Subcutaneous abdominal adipose tissue (tissue), 5 donors: ENCODE measurements at regions not wholly inside any gene's neighbourhood (a gene's known extent, or its start where the extent isn't known, plus 50 kb on each side); places are given as distances from the start of the nearest gene placed in this dataset.
"Not testable (repeated sequence)": the region's sequence is repeated elsewhere in the genome, so short reads cannot be mapped to it uniquely, and the experiment has no call there.

Experiments used
- H3K27ac ChIP-seq: one replicate; pipeline ENCODE4 v1.7.0; 2013; ENCODE audit warnings: low read depth, mild to moderate bottlenecking, inconsistent platforms, low read length, moderate library complexity
- H3K27me3 ChIP-seq, 5 donors: one replicate each; pipeline ENCODE4 v1.7.0; 2013; ENCODE audit warnings: low read length in 5 of 5, inconsistent platforms in 1 of 5; ENCODE audit not compliant: control insufficient read depth in 5 of 5, insufficient read depth in 4 of 5
- H3K36me3 ChIP-seq, 5 donors: one replicate each; pipeline ENCODE4 v1.7.0; 2013; ENCODE audit warnings: low read length in 5 of 5; ENCODE audit not compliant: control insufficient read depth in 5 of 5, insufficient read depth in 5 of 5
- H3K4me1 ChIP-seq, 5 donors: one replicate each; pipeline ENCODE4 v1.7.0; 2013; ENCODE audit warnings: low read length in 5 of 5, mild to moderate bottlenecking in 3 of 5, moderate library complexity in 1 of 5; ENCODE audit not compliant: control insufficient read depth in 5 of 5, insufficient read depth in 5 of 5
- H3K4me3 ChIP-seq, 5 donors: one replicate each; pipeline ENCODE4 v1.7.0; 2013; ENCODE audit warnings: low read length in 5 of 5, low read depth in 1 of 5
- H3K9ac ChIP-seq, 5 donors: one replicate each; pipeline ENCODE4 v1.7.0; 2013; ENCODE audit warnings: low read length in 5 of 5, mild to moderate bottlenecking in 4 of 5, moderate library complexity in 3 of 5
- H3K9me3 ChIP-seq, 5 donors: one replicate each; pipeline ENCODE4 v1.7.0; 2013; ENCODE audit warnings: low read length in 5 of 5; ENCODE audit not compliant: control insufficient read depth in 5 of 5
- donor health status: healthy.
- donor health status: healthy.
- donor health status: healthy.
- donor health status: healthy.
- donor health status: healthy.

DNA sequence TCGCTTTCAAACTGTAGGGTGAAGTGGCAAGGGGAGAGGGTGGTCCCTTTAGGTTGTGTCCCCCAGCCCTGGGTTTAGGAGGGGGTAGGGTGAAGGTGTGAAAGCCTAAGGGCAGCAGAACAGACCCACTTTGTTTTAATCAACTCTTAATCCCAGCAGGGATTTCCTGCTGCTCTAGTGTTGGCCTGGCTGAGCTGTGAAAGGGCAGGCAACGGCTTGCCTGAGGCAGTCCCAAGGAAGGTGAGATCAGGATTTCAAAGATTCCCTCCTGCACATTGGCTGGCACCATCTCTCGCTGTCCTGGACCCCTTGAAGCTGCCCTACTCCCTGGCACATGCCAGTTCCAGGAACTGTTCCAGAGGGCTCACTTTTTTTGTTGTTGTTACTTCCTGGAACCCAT, 221.3 kb downstream of the INSC start:
- Histone ChIP-seq H3K9me3 (peaks cover 2 to 9% (median 4%) of the 10 kb centered on the region in 5 donors), H3K4me3 (no peak overlapping the region), H3K27ac (no peak overlapping the region), H3K27me3 (peaks cover 0 to 2% (median 0%) of the 10 kb centered on the region in 5 donors), H3K4me1 (no peaks in the 10 kb centered on the region), H3K36me3 (no peaks in the 10 kb centered on the region), H3K9ac (no peak overlapping the region)

DNA sequence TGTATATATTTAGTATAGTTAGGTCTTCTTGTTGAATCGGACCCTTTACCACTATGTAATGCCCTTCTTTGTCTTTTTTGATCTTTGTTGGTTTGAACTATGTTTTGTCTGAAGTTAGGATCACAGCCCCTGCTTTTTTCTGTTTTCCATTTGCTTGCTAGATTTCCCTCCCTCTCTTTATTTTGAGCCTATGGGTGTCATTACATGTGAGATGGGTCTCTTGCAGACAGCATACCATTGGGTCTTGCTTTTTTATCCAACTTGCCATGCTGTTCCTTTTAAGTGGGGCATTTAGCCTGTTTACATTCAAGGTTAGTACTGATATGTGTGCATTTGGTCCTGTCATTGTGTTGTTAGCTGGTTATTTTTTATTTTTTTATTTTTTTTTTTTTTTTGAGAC, 224.6 kb downstream of the INSC start:
- no peak overlapping the region for H3K27ac ChIP-seq
- H3K9me3 ChIP-seq = peaks cover 2 to 9% (median 4%) of the 10 kb centered on the region in 5 donors
- peaks cover 0 to 2% (median 0%) of the 10 kb centered on the region in 5 donors for H3K27me3 ChIP-seq
- no peaks in the 10 kb centered on the region for H3K4me1 ChIP-seq
- no peak overlapping the region for H3K9ac ChIP-seq
- no peaks in the 10 kb centered on the region for H3K36me3 ChIP-seq
- no peak overlapping the region for H3K4me3 ChIP-seq

DNA sequence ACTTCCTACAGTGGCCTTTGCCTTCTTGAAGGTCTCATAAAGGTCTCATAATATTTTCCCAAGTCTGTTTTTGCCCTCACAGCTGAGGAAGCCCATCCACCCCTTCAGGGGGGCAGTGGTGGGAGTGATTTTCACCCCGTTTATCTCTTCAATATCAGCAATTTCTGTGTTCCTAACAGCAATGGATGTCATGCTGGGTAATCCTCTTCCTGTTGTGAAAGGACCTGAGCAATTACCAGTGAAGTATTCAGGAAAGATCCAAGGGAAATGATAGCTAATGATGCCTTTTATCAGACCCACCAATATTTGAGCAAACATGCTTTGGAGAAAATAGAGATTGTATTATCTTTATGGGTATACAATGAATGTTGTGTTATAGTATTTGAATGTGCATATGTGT, 226.9 kb downstream of the INSC start:
- no peak overlapping the region for H3K27ac ChIP-seq
- H3K36me3 ChIP-seq = no peaks in the 10 kb centered on the region
- peaks cover 2 to 9% (median 4%) of the 10 kb centered on the region in 5 donors for H3K9me3 ChIP-seq
- no peak overlapping the region for H3K9ac ChIP-seq
- no peak overlapping the region for H3K4me3 ChIP-seq
- H3K27me3 ChIP-seq = no peaks in the 10 kb centered on the region
- H3K4me1 ChIP-seq = no peaks in the 10 kb centered on the region

DNA sequence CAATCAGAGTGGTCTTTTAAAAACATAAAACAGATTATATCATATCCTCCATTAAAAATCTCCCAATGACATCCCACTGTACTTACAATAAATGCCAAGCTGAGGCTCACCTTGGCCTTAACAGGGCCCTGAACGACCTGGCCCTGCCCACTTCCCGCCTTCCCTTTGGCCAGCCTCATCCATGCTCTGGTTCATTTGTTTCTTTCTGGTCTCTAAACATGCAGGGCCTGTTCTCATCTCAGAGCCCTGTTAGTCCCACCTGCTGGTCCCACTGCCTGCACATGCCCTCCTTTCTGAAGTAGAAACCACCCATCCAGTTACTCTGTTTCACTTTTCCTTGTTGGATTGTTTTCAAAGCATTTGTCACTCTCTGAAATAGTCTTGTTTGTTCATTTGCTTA, 227.4 kb downstream of the INSC start:
- Histone ChIP-seq H3K27me3 (no peaks in the 10 kb centered on the region), H3K4me3 (no peak overlapping the region), H3K36me3 (no peaks in the 10 kb centered on the region), H3K9ac (no peak overlapping the region), H3K27ac (no peak overlapping the region), H3K9me3 (peaks cover 2 to 9% (median 4%) of the 10 kb centered on the region in 5 donors), H3K4me1 (no peaks in the 10 kb centered on the region)

DNA sequence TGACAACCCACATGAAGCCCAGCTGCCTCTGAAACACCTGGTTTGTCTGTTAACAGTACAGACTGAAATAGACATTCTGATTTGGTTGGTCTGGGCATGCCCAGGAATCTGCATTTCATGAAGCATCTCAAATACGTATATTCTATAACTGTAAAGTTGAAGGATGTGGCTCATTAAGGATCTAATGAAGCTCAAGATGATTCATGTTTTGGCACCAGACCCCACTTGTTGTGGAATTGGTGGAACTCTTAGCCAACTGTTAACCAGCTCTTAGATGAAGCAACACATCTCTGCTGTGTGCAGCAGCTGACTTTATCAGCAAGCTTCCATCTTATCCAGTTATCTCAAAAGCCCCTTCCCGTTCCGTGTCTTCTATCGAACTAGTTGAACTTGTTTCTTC, 232.2 kb downstream of the INSC start:
- H3K27me3 ChIP-seq = no peaks in the 10 kb centered on the region
- H3K9me3 ChIP-seq = no peaks in the 10 kb centered on the region
- H3K4me3 ChIP-seq = no peak overlapping the region
- H3K9ac ChIP-seq = no peak overlapping the region
- H3K36me3 ChIP-seq = no peaks in the 10 kb centered on the region
- H3K4me1 ChIP-seq = no peaks in the 10 kb centered on the region
- H3K27ac ChIP-seq = no peak overlapping the region

DNA sequence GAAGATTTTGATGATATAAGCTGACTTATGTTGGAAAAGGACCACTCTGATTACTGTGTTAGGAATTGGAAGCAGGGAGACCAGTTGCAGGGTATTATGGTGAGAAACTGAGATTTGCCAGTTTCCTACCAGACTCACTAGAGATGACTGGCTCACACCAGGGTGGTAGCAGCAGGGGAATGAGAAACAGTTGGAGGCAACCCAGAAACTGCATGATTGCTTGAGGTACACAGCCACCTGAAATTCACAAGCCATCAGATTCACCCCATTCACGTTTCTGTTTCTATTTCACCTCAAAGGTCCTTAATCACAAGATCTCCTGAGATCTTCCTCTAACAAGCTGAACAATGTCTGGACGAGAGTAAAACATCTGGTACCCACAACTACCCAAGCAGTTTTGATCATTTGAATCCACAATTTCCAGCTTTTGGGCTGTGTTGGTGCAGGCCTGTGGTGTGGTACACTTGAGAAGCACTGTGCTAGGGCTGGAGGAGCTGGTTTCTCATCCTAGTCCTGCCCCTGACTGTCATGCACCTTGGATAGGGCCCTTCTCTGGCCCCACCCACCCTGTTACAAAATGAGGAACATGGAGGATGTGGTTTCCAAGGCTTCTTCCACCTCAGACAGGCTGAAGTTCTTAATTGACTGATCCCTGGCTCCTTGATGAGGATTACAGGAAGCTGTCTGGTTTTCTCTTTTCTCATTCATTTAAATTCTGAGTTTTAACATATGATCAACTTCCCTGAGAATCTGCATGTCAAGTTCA, 233.4 kb downstream of the INSC start:
- no peak overlapping the region for H3K27ac ChIP-seq
- H3K4me3 ChIP-seq = no peak overlapping the region
- H3K9ac ChIP-seq = no peak overlapping the region
- no peaks in the 10 kb centered on the region for H3K36me3 ChIP-seq
- H3K9me3 ChIP-seq = no peaks in the 10 kb centered on the region
- H3K4me1 ChIP-seq = no peaks in the 10 kb centered on the region
- no peaks in the 10 kb centered on the region for H3K27me3 ChIP-seq

DNA sequence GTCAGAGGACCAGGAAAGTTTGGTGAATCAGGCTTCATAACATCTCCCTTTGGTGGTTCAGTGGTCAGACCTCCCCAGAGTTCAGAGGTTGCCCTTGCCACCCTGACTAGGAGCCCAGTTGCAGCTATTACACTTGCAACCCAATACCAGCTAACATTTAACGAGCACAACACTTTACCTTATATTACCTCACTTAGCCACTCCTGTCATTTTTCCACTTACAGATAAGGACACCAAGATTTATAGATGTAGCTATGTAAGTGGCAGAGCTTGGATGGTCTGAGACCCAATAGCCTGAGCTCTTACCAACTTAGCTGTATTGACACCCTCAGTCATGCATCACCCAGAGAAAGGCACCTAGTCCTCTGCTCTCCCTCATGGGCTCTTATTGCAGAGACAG, 234.7 kb downstream of the INSC start:
- H3K36me3 ChIP-seq = no peaks in the 10 kb centered on the region
- H3K27ac ChIP-seq = no peak overlapping the region

DNA sequence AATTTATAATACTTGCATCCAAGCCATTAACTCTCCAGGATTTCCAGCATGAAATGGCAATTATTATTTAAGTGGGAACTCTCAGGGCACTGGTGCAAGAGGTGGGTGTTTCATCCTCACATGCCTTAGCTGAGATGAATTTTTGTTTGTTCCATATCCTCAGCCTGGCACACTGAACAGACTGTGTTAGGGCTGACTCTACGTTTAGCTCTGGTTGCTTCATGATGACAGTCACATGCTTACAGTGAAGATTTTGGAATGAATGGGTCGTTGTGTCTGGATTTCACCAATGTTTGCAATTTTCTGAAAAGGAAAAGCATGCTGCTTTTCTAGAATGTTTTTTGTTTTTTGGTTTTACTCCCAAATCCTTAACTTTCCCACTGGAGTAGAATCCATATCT, 246.6 kb downstream of the INSC start:
- H3K4me1 ChIP-seq = no peaks in the 10 kb centered on the region

More for the DNA sequence above, 234.7 kb downstream of the INSC start:
- Histone ChIP-seq H3K4me3 (no peak overlapping the region), H3K9ac (no peak overlapping the region), H3K4me1 (no peaks in the 10 kb centered on the region), H3K9me3 (no peaks in the 10 kb centered on the region), H3K27me3 (no peaks in the 10 kb centered on the region)

DNA sequence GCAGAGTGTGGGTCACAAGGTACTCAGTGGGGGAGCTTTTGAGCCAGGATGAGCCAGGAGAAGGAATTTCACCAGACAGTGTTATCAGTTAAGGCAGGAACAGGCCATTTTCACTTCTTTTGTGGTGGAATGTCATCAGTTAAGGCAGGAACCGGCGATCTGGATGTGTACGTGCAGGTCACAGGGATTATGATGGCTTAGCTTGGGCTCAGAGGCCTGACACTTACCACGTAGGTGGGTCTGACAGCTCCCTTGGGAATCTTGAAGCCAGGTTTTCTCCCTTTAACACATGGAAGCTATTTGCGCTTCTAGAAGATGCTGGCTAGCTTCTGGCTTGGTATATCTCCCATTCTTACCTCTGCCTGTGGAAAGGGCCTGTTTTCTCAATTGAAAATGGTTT, 250.6 kb downstream of the INSC start:
- H3K9me3 ChIP-seq, H3K27ac ChIP-seq, H3K4me3 ChIP-seq, H3K4me1 ChIP-seq, H3K36me3 ChIP-seq, H3K9ac ChIP-seq, H3K27me3 ChIP-seq: not testable (repeated sequence)

More for the DNA sequence above, 246.6 kb downstream of the INSC start:
- H3K27ac ChIP-seq = no peak overlapping the region
- H3K4me3 ChIP-seq = no peak overlapping the region
- no peak overlapping the region for H3K9ac ChIP-seq
- no peaks in the 10 kb centered on the region for H3K9me3 ChIP-seq
- H3K36me3 ChIP-seq = no peaks in the 10 kb centered on the region
- no peaks in the 10 kb centered on the region for H3K27me3 ChIP-seq

DNA sequence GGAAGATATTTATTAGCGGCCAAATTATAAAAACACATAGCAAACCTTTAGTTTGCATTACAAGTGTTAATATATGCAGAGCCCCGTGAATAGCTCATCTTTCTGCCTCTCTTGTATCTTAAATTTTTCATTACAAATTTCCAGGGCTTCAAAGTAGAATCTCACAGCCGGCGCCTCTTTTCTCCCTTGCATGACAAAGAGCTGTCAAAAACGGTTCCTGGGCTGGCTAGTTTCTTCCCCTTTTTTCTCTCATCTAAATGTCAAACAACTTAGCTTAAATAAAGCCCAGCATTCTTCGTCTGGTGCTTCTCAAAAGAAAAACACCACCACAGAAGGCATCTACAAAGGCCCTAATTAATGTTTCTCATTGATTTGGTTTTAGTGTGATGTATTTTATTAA, 253.0 kb downstream of the INSC start:
- Histone ChIP-seq H3K36me3 (no peaks in the 10 kb centered on the region), H3K27ac (no peak overlapping the region), H3K9me3 (no peaks in the 10 kb centered on the region), H3K4me3 (no peak overlapping the region), H3K4me1 (no peaks in the 10 kb centered on the region), H3K9ac (no peak overlapping the region), H3K27me3 (no peaks in the 10 kb centered on the region)
